ENCODE measurements at regions not wholly inside any gene's neighbourhood (a gene's known extent, or its start where the extent isn't known, plus 50 kb on each side); places are given as distances from the start of the nearest gene placed in this dataset.

GRCh38 chr5:67996596-67996995 lies 219.0 kb upstream of the PIK3R1 start:
- TF ChIP-seq CTCF (IDR thresholded peaks at IDR 0.05; ENCODE audit: low read length, missing control alignments): no peak
- no peak overlapping the region for H3K4me3 ChIP-seq (replicated peaks; ENCODE audit: low read depth, low read length)
- no peak for DNase-seq (ENCODE audit: low read depth)

- TF ChIP-seq CTCF (IDR thresholded peaks at IDR 0.05; ENCODE audit: low read length, missing control alignments): no peak
- H3K4me3 ChIP-seq (replicated peaks; ENCODE audit: low read depth, low read length): no peak overlapping the region
- peak; percentile 35 for DNase-seq (ENCODE audit: low read depth)
Measured at GRCh38 chr5:67992923-67993322, 222.6 kb upstream of the PIK3R1 start.

GRCh38 chr5:67989456-67989855 lies 226.1 kb upstream of the PIK3R1 start:
- peak; percentile 83 for DNase-seq (ENCODE audit: low read depth)
- no peak overlapping the region for H3K4me3 ChIP-seq (replicated peaks; ENCODE audit: low read depth, low read length)
- peak; percentile 16 for TF ChIP-seq CTCF (IDR thresholded peaks at IDR 0.05; ENCODE audit: low read length, missing control alignments)

GRCh38 chr5:67986761-67987160 lies 228.8 kb upstream of the PIK3R1 start:
- DNase-seq (ENCODE audit: low read depth): no peak
- H3K4me3 ChIP-seq (replicated peaks; ENCODE audit: low read depth, low read length): no peak overlapping the region
- no peak for TF ChIP-seq CTCF (IDR thresholded peaks at IDR 0.05; ENCODE audit: low read length, missing control alignments)

- H3K4me3 ChIP-seq (replicated peaks; ENCODE audit: low read depth, low read length): no peak overlapping the region
- TF ChIP-seq CTCF (IDR thresholded peaks at IDR 0.05; ENCODE audit: low read length, missing control alignments): no peak
- no peak for DNase-seq (ENCODE audit: low read depth)
Measured at GRCh38 chr5:67985686-67986387, 229.7 kb upstream of the PIK3R1 start.

GRCh38 chr5:67984546-67984945 lies 231.0 kb upstream of the PIK3R1 start:
- H3K4me3 ChIP-seq (replicated peaks; ENCODE audit: low read depth, low read length): no peak overlapping the region
- DNase-seq (ENCODE audit: low read depth): no peak
- TF ChIP-seq CTCF (IDR thresholded peaks at IDR 0.05; ENCODE audit: low read length, missing control alignments): no peak
